CD4-positive, alpha-beta T cell treated with Interleukin-15 for 4 hours (primary cell): ENCODE measurements at regions not wholly inside any gene's neighbourhood (a gene's known extent, or its start where the extent isn't known, plus 50 kb on each side); places are given as distances from the start of the nearest gene placed in this dataset.
"Not testable (repeated sequence)": the region's sequence is repeated elsewhere in the genome, so short reads cannot be mapped to it uniquely, and the experiment has no call there.

ENCODE experiments used
- DNase-seq: peaks from one replicate; pipeline ENCODE4 v3.0.0-alpha.2; 2020; ENCODE audit warnings: low spot score

DNA sequence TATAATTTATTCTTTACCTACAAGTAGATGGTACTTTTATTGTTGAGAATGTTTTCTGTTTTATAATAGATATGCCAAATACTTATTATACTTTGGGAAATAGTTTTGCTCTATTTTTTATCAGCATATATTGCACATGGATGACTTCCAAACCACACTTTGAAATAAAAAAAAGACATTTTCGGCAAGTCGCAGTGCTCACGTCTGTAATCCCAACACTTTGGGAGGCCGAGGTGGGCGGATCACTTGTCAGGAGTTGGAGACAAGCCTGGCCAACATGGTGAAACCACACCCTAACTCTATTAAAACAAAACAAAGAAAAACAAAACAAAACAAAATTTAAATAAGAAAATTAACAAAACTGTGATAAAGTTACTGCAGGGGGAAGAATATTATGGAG lies 983.9 kb upstream of the CNTN5 start:
- no peak for DNase-seq

- no peak for DNase-seq
Observed at GRCh38 chr11:98040061-98040808, 980.5 kb upstream of the CNTN5 start.

DNA sequence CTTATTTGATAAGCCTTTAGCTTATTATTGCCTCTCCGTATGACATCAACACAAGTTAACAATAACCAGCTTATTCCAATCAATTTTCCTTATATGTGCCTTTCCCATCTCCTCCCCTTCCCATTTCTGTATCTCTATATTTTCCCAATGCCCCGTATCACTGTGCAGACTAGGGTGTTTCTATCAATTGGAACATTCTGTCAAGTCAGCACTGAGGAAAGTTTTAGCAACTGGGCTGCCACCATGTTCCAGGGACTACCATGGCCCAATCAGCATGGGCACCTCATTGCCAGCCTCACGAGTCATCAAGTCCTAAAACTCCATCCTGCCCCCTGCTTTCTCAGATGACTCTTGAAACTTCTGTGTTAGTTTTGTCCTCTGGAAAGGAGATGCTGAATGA lies 973.1 kb upstream of the CNTN5 start:
- DNase-seq, result no peak

DNA sequence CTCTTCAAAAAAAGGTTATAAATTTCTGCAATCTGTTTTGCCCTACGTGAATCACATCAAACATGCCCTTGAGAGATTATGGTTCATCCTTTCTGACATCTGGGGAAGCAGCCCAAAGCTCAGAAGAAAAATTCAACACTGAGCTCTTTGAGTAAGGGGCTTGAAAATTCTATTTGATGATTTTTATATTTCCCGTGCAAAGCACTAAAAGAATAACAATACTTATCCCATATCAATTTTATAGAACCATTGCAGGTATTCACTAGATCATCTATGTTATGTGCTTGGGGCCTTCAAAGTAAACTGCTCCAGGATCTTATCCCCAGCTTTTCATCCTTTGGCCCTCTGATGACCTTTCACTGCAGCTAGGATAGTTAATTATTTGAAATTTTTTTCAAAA lies 966.9 kb upstream of the CNTN5 start:
- DNase-seq, result no peak

GRCh38 chr11:98056945-98057344 lies 963.8 kb upstream of the CNTN5 start:
- DNase-seq, result no peak

- DNase-seq, result no peak
Observed at GRCh38 chr11:98059488-98059887, 961.3 kb upstream of the CNTN5 start.

GRCh38 chr11:98060759-98061158 lies 960.0 kb upstream of the CNTN5 start:
- DNase-seq, result no peak

GRCh38 chr11:98061858-98062257 lies 958.9 kb upstream of the CNTN5 start:
- DNase-seq, result no peak

DNA sequence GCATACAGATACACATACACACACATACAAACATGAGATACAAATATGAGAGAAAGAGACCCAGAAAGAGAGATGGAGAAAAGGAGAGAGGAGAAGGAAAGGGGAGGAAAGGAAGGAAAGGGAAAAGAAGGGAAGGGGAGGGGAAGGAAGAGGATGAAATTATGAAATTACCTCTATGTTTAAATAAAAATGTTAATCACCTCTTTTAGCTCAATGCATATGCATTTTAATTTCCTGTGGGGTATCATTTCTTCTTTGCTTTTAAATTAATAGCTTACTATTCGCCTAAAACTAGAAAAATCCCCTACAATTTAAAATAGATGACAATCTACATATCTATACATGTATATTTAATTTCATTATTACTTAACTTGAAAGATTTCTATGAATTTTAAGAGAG lies 958.0 kb upstream of the CNTN5 start:
- no peak for DNase-seq

DNA sequence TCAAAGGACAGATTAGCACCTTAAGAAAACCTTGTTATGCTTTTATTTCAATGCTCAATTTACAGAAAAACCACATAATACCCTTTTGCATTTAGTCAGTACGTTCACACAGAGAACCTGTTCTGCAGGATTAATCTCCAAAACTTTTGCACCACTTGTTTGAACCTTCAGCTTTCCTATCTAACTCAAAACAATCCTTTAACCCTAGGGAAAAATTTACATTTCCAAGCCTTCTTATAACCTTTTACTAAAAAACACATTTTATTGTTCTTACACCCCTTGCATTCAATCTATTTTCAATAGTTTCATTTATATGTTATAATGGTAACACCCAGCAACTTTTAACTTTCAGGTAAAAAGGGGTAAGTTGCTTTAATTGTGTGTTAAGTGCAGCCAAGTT lies 952.5 kb upstream of the CNTN5 start:
- DNase-seq, result no peak

DNA sequence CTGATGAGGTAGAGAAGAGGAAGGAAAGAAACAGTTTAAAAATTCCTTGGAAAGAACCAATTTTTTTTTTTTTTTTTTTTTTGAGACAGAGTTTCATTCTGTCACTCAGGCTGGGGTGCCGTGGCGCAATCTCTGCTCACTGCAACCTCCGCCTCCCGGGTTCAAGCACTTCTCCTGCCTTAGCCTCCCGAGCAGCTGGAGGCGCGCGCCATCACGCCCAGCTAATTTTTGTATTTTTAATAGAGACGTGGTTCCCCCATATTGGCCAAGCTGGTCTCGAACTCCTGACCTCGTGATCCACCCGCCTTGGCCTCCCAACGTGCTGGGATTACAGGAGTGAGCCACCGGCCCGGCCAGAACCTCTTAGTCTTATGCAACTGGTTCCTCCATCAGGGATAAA lies 951.6 kb upstream of the CNTN5 start:
- DNase-seq, result not testable (repeated sequence)

DNA sequence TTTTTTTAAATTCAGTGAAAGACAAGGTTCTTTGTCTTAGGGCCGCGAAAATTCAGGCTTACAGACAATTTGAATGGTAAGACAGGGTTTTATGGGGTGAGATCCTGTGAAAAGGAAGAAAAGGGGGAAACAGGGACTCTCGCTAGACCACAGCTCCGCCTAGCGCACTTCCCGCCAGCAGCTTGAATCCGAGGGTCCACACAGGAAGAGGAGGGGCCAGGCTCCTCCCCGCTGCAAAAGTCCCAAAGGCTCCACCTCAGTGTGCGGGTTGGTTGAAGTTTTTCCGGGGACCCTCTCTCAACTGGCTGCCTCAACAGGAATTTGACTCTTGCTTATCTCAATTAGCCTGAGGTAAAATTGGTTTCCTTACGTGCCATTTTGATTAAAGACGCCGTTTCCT lies 950.9 kb upstream of the CNTN5 start:
- DNase-seq, result no peak

DNA sequence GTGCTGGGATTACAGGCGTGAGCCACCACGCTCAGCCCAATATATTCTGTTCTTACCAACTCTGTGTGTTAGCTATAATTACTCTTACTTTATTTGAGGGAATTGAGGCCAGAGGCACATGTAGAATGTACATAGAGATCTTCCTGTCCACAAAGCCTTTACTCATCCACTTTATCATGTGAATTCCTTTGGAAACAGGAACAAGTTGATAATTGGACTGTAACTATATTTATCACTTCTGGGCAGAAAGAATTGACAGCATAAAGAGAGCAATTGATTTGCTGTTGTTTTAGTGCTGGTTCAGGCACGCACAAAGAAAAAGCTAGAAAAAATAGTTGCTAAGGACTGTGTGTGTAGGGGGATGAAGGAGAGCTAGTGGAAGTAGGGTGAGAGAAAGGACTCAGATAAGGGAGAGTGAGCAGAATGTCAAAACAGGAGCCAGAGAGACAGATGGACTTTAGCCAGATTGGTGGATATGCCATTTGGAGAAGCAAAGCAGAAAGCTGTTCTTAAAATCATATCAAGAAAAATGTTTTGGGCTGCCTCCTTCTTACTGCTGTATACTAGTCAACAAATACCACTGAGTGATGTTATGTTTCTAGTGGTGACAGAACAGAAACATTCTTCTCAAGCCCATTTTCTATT lies 929.8 kb upstream of the CNTN5 start:
- no peak for DNase-seq

- no peak for DNase-seq
Observed at GRCh38 chr11:98099371-98099770, 921.4 kb upstream of the CNTN5 start.

DNA sequence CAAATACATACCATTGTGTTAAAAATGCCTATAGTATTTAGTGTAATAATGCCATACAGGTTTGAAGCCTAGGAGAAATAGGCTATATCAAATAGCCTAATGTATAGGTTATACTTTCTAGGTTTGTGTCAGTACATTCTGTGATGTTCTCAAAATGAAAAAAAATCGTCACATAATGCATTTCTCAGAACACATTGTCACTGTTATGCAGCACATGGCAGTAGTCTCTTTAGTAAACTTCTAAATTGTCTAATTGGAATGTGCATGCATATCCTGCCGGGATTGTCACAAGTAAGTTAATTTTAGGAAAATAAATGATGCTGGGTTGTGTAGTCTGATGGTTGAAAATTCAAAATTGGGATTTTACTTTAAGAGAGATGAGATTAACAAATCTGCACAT lies 920.1 kb upstream of the CNTN5 start:
- DNase-seq, result no peak

GRCh38 chr11:98101329-98101728 lies 919.4 kb upstream of the CNTN5 start:
- DNase-seq, result no peak

GRCh38 chr11:98104249-98104648 lies 916.5 kb upstream of the CNTN5 start:
- DNase-seq, result no peak

DNA sequence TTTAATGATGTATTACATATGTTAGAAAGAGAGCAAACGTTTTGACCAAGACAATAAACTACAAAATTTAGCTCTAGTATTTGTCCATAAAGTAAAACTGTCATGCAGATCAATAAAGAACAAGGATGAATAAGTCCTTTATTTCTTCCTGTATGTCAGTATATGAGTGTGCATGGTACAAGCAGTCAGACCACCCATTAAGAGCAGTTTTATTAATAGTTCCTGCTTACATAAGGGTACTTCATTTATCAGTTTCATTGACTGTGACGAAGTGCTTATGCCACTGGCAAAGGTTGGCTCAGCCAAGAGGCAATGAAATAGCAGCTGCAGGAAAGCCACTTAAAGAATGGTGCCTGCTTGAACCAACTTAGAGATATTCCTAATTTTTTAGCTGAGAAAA lies 913.0 kb upstream of the CNTN5 start:
- no peak for DNase-seq

DNA sequence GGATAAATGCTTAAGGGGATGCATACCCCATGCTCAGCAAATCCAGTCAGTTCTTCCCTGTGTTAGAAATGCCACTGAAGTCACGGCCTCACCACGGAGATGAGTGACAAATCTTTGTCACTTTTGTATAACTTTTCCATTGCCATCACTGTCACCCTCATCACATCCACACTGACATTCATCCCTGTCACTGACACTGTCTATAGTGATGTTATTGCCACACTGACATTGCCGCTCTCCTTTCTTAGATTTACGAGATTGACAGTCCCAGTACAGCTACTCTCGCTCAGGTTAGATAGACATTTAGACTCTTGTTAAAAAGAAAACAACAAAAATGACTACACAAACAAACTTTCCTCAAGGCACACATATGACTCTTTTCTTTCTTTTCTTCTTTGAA lies 910.7 kb upstream of the CNTN5 start:
- DNase-seq, result no peak

GRCh38 chr11:98115873-98116272 lies 904.9 kb upstream of the CNTN5 start:
- no peak for DNase-seq

DNA sequence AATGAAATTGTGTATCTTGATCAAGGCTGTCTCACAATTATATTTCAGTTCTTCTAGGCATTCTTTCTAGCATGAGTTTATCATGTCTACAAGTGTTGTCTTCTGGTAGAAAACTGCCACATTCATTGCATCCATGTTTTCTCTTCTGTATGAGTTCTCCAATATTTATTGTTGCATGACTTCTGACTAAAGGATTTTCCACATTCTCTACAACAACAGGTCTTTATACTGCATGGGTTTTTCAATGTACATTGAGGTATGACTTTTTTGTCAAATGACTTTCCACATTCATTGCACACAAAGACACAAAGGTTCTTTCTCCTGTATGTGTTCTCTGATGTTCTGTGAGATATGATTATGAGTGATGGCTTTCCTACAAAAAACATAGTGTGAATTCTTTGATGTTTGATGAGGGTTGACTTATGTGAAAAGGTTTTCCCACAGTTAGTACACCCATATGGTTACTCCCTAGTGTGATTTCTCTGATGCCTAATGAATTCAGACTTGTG lies 890.6 kb upstream of the CNTN5 start:
- DNase-seq, result no peak

GRCh38 chr11:98136357-98136756 lies 884.4 kb upstream of the CNTN5 start:
- no peak for DNase-seq

DNA sequence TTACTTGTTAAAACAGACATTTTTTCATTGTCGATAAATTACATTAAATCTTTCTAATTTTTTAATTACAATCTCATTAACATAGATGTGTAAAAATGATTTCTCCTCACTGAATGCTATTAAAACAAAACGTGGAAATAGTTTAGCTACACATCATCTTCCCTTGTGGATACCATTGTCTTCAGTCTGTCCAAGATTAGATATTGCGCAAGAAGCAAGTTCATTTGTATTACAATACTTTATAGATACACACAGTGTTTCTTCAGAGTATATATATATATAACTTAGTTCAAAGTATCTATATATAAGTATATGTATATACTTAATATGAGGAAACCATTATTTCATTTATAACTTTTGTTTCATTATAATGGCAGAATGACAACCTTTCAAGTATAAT lies 883.3 kb upstream of the CNTN5 start:
- DNase-seq, result no peak

DNA sequence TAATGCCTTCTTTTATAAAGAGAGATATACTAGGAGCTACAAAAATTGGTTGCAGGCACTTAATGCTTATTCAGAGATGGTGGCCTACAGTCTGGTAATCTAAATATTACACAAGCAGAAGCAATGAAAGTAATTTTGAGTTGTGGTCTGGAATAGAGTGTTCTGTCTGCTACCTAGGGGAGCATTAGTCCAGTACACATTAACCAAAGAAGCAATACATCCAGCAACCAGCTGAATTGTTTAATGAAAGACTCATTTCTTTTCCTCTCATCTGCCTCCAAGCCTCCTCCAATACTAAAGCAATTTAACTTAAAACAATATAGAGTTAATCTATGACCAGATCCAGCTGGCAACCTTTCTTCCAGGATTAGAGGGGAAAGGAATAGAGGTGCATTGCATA lies 877.1 kb upstream of the CNTN5 start:
- DNase-seq, result no peak
